HUES6 (cell line): ENCODE measurements at regions not wholly inside any gene's neighbourhood (a gene's known extent, or its start where the extent isn't known, plus 50 kb on each side); places are given as distances from the start of the nearest gene placed in this dataset.

ENCODE experiments used
- H3K27ac ChIP-seq: 2 replicates; pipeline ENCODE4 v1.7.0; 2013; ENCODE audit warnings: low read depth, mild to moderate bottlenecking, low read length, inconsistent platforms
- H3K27me3 ChIP-seq: 2 replicates; pipeline ENCODE4 v1.6.1; 2013; ENCODE audit warnings: low read length; ENCODE audit not compliant: control insufficient read depth, insufficient read depth
- H3K36me3 ChIP-seq: 2 replicates; pipeline ENCODE4 v1.6.1; 2013; ENCODE audit warnings: low read length; ENCODE audit not compliant: control insufficient read depth, insufficient read depth
- H3K4me1 ChIP-seq: 2 replicates; pipeline ENCODE4 v1.6.1; 2013; ENCODE audit warnings: low read length; ENCODE audit not compliant: control insufficient read depth, insufficient read depth
- H3K4me3 ChIP-seq: 2 replicates; pipeline ENCODE4 v1.5.1; 2013; ENCODE audit warnings: low read depth, low read length
- H3K9ac ChIP-seq: one replicate; pipeline ENCODE4 v1.6.1; 2013; ENCODE audit warnings: mild to moderate bottlenecking, low read length
- H3K9me3 ChIP-seq: 2 replicates; pipeline ENCODE4 v1.6.1; 2013; ENCODE audit warnings: low read depth, low read length; ENCODE audit not compliant: control insufficient read depth, insufficient read depth

- Histone ChIP-seq H3K27me3 (no peaks in the 10 kb centered on the region), H3K4me3 (no peak overlapping the region), H3K9me3 (no peaks in the 10 kb centered on the region), H3K36me3 (no peaks in the 10 kb centered on the region), H3K4me1 (no peaks in the 10 kb centered on the region), H3K9ac (no peak overlapping the region), H3K27ac (no peak overlapping the region)
Observed at GRCh38 chr7:108627476-108628051, 57.9 kb downstream of the DNAJB9 start.

- Histone ChIP-seq H3K27ac (no peak overlapping the region), H3K4me1 (no peaks in the 10 kb centered on the region), H3K9ac (no peak overlapping the region)
Observed at GRCh38 chr7:108628678-108629077, 59.0 kb downstream of the DNAJB9 start.

GRCh38 chr7:108629651-108630400 is 60.2 kb downstream of the DNAJB9 start:
- Histone ChIP-seq H3K4me3 (no peak overlapping the region), H3K36me3 (no peaks in the 10 kb centered on the region), H3K27me3 (no peaks in the 10 kb centered on the region)

More at GRCh38 chr7:108628678-108629077, 59.0 kb downstream of the DNAJB9 start:
- Histone ChIP-seq H3K4me3 (no peak overlapping the region), H3K9me3 (no peaks in the 10 kb centered on the region), H3K27me3 (no peaks in the 10 kb centered on the region), H3K36me3 (no peaks in the 10 kb centered on the region)

GRCh38 chr7:108634036-108634435 is 64.4 kb downstream of the DNAJB9 start:
- no peak overlapping the region for H3K9ac ChIP-seq
- no peak overlapping the region for H3K27ac ChIP-seq
- no peaks in the 10 kb centered on the region for H3K27me3 ChIP-seq
- no peaks in the 10 kb centered on the region for H3K36me3 ChIP-seq
- H3K4me1 ChIP-seq, result no peaks in the 10 kb centered on the region
- no peaks in the 10 kb centered on the region for H3K9me3 ChIP-seq
- H3K4me3 ChIP-seq, result no peak overlapping the region

More at GRCh38 chr7:108629651-108630400, 60.2 kb downstream of the DNAJB9 start:
- Histone ChIP-seq H3K4me1 (no peaks in the 10 kb centered on the region), H3K27ac (no peak overlapping the region), H3K9ac (no peak overlapping the region), H3K9me3 (no peaks in the 10 kb centered on the region)

GRCh38 chr7:108634535-108634934 is 64.9 kb downstream of the DNAJB9 start:
- no peak overlapping the region for H3K27ac ChIP-seq
- H3K27me3 ChIP-seq, result no peaks in the 10 kb centered on the region
- no peaks in the 10 kb centered on the region for H3K9me3 ChIP-seq
- H3K4me3 ChIP-seq, result no peak overlapping the region
- no peaks in the 10 kb centered on the region for H3K36me3 ChIP-seq
- no peaks in the 10 kb centered on the region for H3K4me1 ChIP-seq
- H3K9ac ChIP-seq, result no peak overlapping the region

GRCh38 chr7:108637049-108637621 is 67.5 kb downstream of the DNAJB9 start:
- Histone ChIP-seq H3K36me3 (no peaks in the 10 kb centered on the region), H3K4me3 (no peak overlapping the region), H3K27ac (no peak overlapping the region), H3K9ac (no peak overlapping the region), H3K9me3 (no peaks in the 10 kb centered on the region), H3K4me1 (no peaks in the 10 kb centered on the region), H3K27me3 (no peaks in the 10 kb centered on the region)

- Histone ChIP-seq H3K27me3 (no peaks in the 10 kb centered on the region), H3K9ac (no peak overlapping the region), H3K4me3 (no peak overlapping the region), H3K4me1 (no peaks in the 10 kb centered on the region), H3K36me3 (no peaks in the 10 kb centered on the region), H3K9me3 (peaks cover 12% of the 10 kb centered on the region), H3K27ac (no peak overlapping the region)
Observed at GRCh38 chr7:108642126-108642525, 72.5 kb downstream of the DNAJB9 start.

- no peaks in the 10 kb centered on the region for H3K4me1 ChIP-seq
- no peak overlapping the region for H3K27ac ChIP-seq
- H3K4me3 ChIP-seq, result no peak overlapping the region
Observed at GRCh38 chr7:108643136-108643535, 73.5 kb downstream of the DNAJB9 start.

GRCh38 chr7:108648989-108649388 is 79.3 kb downstream of the DNAJB9 start:
- H3K4me3 ChIP-seq, result no peak overlapping the region
- H3K27me3 ChIP-seq, result no peaks in the 10 kb centered on the region
- no peak overlapping the region for H3K9ac ChIP-seq
- H3K27ac ChIP-seq, result no peak overlapping the region
- peaks cover 12% of the 10 kb centered on the region for H3K9me3 ChIP-seq
- no peaks in the 10 kb centered on the region for H3K36me3 ChIP-seq
- H3K4me1 ChIP-seq, result no peaks in the 10 kb centered on the region

More at GRCh38 chr7:108643136-108643535, 73.5 kb downstream of the DNAJB9 start:
- Histone ChIP-seq H3K27me3 (no peaks in the 10 kb centered on the region), H3K9ac (no peak overlapping the region), H3K9me3 (peaks cover 12% of the 10 kb centered on the region), H3K36me3 (no peaks in the 10 kb centered on the region)

GRCh38 chr7:108650467-108650866 is 80.8 kb downstream of the DNAJB9 start:
- no peaks in the 10 kb centered on the region for H3K27me3 ChIP-seq
- H3K27ac ChIP-seq, result no peak overlapping the region
- H3K36me3 ChIP-seq, result no peaks in the 10 kb centered on the region
- no peak overlapping the region for H3K4me3 ChIP-seq
- H3K9ac ChIP-seq, result no peak overlapping the region
- no peaks in the 10 kb centered on the region for H3K4me1 ChIP-seq
- peaks cover 4% of the 10 kb centered on the region; the same call in 1 of the 2 replicates for H3K9me3 ChIP-seq

- Histone ChIP-seq H3K27ac (no peak overlapping the region), H3K9me3 (no peaks in the 10 kb centered on the region), H3K4me3 (no peak overlapping the region), H3K4me1 (no peaks in the 10 kb centered on the region), H3K9ac (no peak overlapping the region), H3K27me3 (no peaks in the 10 kb centered on the region), H3K36me3 (no peaks in the 10 kb centered on the region)
Observed at GRCh38 chr7:108652886-108653285, 83.2 kb downstream of the DNAJB9 start.
